OCI-LY1 (cell line): ENCODE measurements at regions not wholly inside any gene's neighbourhood (a gene's known extent, or its start where the extent isn't known, plus 50 kb on each side); places are given as distances from the start of the nearest gene placed in this dataset.

Source experiments
- CTCF ChIP-seq: fragments of 200-600 bp; sonication (generic), shearing (Covaris generic); IDR thresholded peaks from 2 replicates; pipeline ENCODE4 v1.5.1; 2017; ENCODE audit warnings: mild to moderate bottlenecking, antibody characterized with exemption, low read length, moderate library complexity, mixed read lengths
- EZH2 ChIP-seq: fragments of 200-600 bp; sonication (generic), shearing (Covaris generic); IDR thresholded peaks from 2 replicates; pipeline ENCODE4 v1.8.0; 2017; ENCODE audit warnings: borderline replicate concordance, mixed run types, mild to moderate bottlenecking, antibody characterized with exemption, low read length, moderate library complexity, mixed read lengths

- TF ChIP-seq EZH2 (no peak), CTCF (no peak)
These were observed 140.5 kb downstream of the ZFP36L2 start for GRCh38 chr2:43085929-43086328.
